C4-2B (cell line): ENCODE measurements at regions not wholly inside any gene's neighbourhood (a gene's known extent, or its start where the extent isn't known, plus 50 kb on each side); places are given as distances from the start of the nearest gene placed in this dataset.

Source experiments
- H3K27ac ChIP-seq: fragments of 450-650 bp; 2 replicates; pipeline ENCODE4 v1.5.1; 2017
- CTCF ChIP-seq: fragments of 450-650 bp; conservative IDR thresholded peaks from 2 replicates; pipeline ENCODE4 v1.5.1; 2017; ENCODE audit warnings: mild to moderate bottlenecking
- ZFX ChIP-seq: fragments of 450-650 bp; IDR thresholded peaks from 2 replicates; pipeline ENCODE4 v1.6.1; 2017

DNA sequence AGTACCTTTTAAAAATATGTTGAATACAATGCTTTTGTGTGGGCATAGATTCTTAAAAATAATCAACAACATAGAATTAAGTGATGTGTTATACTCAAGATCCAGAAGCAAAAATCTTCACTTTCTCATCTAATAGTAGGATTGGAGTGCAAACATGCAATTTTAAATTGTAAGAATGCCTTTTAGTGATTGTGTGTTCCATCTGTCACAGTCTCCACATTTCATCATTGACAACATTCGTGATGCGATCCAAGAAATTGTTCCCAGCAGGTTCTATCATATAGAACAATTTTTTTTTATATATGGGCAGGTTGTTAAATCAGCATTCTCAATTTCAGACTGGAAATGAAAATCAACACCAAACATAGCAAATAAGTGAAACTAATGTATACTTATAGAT, 1671.8 kb upstream of the SLC39A10 start:
- no peak for TF ChIP-seq ZFX
- TF ChIP-seq CTCF, result no peak
- H3K27ac ChIP-seq, result no peak overlapping the region

- no peak overlapping the region for H3K27ac ChIP-seq
- TF ChIP-seq ZFX (no peak), CTCF (no peak)
Observed at GRCh38 chr2:193980599-193980998, 1676.4 kb upstream of the SLC39A10 start.

GRCh38 chr2:193973781-193974180, 1683.2 kb upstream of the SLC39A10 start:
- no peak for TF ChIP-seq ZFX
- no peak for TF ChIP-seq CTCF
- no peak overlapping the region for H3K27ac ChIP-seq

DNA sequence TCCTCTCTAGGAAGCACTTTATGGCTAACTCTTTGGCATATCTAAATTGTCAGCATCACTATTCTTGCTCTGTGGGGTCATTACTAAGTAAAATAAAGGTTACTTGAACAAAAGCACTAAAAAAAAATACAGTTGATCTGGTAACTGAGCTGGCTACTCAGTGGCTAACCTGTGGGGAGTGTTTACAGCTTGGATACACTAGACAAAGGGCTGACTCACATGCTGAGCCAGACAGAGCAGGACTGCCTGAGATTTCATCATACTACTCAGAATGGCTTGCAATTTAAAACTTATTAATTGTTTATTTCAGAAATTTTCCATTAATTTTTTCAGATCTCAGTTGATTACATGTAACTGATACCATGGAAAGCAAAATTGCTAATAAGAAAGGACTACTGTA, 1690.4 kb upstream of the SLC39A10 start:
- TF ChIP-seq CTCF, result no peak
- no peak for TF ChIP-seq ZFX
- H3K27ac ChIP-seq, result no peak overlapping the region

DNA sequence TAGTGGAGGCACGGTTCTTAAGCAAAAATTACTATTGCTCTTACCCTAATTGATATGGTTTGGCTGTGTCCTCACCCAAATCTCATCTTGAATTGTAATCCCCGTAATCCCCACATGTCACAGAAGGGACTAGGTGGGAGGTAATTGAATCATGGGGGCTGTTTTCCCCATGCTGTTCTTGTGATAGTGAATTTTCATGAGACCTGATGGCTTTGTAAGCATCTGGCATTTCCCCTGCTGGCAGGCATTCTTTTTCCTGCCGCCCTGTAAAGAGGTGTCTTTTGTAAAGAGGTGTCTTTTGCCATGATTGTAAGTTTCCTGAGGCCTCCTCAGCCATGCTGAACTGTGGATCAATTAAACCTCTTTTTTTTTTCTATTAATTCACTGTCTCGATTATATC, 1691.8 kb upstream of the SLC39A10 start:
- no peak overlapping the region for H3K27ac ChIP-seq
- TF ChIP-seq CTCF (no peak), ZFX (no peak)

- TF ChIP-seq ZFX (no peak), CTCF (peak; percentile 79)
- H3K27ac ChIP-seq, result no peak overlapping the region
Observed at GRCh38 chr2:193963472-193964119, 1693.4 kb upstream of the SLC39A10 start.

DNA sequence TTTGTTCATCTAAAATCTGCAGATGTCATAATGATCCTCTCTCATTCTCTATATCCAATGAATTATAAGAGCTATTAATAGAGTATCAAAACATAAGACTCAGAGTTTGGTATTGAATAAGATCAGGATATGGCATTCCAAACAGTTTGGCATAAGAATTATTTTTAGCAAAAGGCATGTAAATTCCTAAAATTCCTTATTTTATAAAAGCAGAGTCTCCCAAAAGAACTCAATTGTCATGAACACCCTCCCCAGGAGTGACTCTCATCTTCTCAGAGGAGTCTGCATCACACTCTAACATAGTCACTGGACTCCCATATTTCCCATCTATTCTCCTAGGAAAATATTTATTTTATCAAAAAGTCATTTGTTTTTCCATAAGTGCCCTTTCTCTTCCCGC, 1710.2 kb upstream of the SLC39A10 start:
- TF ChIP-seq CTCF (no peak), ZFX (no peak)
- no peak overlapping the region for H3K27ac ChIP-seq
